Osteocyte (in vitro differentiated cells): ENCODE measurements at regions not wholly inside any gene's neighbourhood (a gene's known extent, or its start where the extent isn't known, plus 50 kb on each side); places are given as distances from the start of the nearest gene placed in this dataset.

Experiments used
- DNase-seq: peaks from one replicate; pipeline ENCODE4 v3.0.0; 2021; ENCODE audit warnings: mixed read lengths; ENCODE audit not compliant: unreplicated experiment; ENCODE audit errors: extremely low spot score
- H3K27ac Mint-ChIP-seq: one replicate; pipeline ENCODE4 v1.8.0; 2021; ENCODE audit warnings: mild to moderate bottlenecking, mixed read lengths; ENCODE audit not compliant: unreplicated experiment
- H3K27me3 Mint-ChIP-seq: one replicate; pipeline ENCODE4 v1.8.0; 2021; ENCODE audit warnings: mixed read lengths; ENCODE audit not compliant: unreplicated experiment
- H3K36me3 Mint-ChIP-seq: one replicate; pipeline ENCODE4 v1.8.0; 2021; ENCODE audit warnings: mixed read lengths; ENCODE audit not compliant: unreplicated experiment
- H3K4me1 Mint-ChIP-seq: one replicate; pipeline ENCODE4 v1.8.0; 2021; ENCODE audit warnings: mixed read lengths; ENCODE audit not compliant: unreplicated experiment
- H3K4me3 Mint-ChIP-seq: one replicate; pipeline ENCODE4 v1.8.0; 2021; ENCODE audit warnings: mild to moderate bottlenecking, moderate library complexity, mixed read lengths; ENCODE audit not compliant: unreplicated experiment
- H3K9me3 Mint-ChIP-seq: one replicate; pipeline ENCODE4 v1.8.0; 2021; ENCODE audit warnings: mixed read lengths; ENCODE audit not compliant: unreplicated experiment
- TF ChIP-seq, protein P1 (sequence below): fragments of 200-600 bp; sonication (generic); IDR thresholded peaks from 2 replicates; pipeline ENCODE4 v1.5.0; 2021; ENCODE audit warnings: antibody characterized with exemption, mild to moderate bottlenecking, moderate library complexity

DNA sequence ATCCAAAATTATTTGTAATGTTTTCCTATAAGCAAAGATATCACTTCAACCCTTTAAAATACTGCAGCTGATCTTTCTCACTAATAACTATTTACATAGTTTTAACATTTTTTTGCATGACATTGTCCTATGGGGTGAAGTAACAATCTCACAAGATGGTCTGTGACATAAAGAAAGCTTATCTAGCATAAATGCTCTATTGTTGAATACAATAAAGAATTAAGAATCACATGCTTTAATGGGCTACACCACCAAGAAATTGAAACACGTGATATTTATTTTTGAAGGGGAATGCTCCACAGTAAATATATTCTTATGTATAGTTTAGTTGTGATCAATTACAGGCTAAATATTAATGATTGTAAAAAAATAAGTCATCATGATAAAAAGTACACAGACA is 441.1 kb downstream of the PTH2R start:
- H3K4me1 Mint-ChIP-seq, result no peaks in the 10 kb centered on the region
- no peak overlapping the region for H3K4me3 Mint-ChIP-seq
- no peak for DNase-seq
- TF ChIP-seq, protein P1, sequence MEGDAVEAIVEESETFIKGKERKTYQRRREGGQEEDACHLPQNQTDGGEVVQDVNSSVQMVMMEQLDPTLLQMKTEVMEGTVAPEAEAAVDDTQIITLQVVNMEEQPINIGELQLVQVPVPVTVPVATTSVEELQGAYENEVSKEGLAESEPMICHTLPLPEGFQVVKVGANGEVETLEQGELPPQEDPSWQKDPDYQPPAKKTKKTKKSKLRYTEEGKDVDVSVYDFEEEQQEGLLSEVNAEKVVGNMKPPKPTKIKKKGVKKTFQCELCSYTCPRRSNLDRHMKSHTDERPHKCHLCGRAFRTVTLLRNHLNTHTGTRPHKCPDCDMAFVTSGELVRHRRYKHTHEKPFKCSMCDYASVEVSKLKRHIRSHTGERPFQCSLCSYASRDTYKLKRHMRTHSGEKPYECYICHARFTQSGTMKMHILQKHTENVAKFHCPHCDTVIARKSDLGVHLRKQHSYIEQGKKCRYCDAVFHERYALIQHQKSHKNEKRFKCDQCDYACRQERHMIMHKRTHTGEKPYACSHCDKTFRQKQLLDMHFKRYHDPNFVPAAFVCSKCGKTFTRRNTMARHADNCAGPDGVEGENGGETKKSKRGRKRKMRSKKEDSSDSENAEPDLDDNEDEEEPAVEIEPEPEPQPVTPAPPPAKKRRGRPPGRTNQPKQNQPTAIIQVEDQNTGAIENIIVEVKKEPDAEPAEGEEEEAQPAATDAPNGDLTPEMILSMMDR, result no peak
- peaks cover 24% of the 10 kb centered on the region for H3K9me3 Mint-ChIP-seq
- H3K27ac Mint-ChIP-seq, result no peak overlapping the region
- no peaks in the 10 kb centered on the region for H3K36me3 Mint-ChIP-seq
- H3K27me3 Mint-ChIP-seq, result no peaks in the 10 kb centered on the region

DNA sequence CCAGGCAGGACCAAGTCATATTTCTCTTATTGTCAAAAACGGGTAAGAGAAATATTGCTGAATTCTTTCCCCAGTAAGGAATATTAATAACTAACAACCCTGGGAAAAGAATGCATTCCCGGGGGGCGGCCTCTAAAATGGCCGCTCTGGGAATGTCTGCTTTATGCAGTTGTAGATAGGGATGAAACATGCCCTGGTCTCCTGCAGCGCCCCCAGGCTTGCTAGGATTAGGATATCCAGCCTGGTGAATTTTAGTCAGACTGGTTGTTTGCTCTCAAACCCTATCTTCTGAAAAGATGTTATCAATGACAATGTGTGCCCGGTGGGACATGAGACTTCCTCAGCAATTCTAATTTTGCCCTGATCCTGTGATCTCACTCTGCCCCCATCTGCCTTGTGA is 448.1 kb downstream of the PTH2R start:
- no peak overlapping the region for H3K27ac Mint-ChIP-seq
- H3K4me1 Mint-ChIP-seq, result no peaks in the 10 kb centered on the region
- H3K9me3 Mint-ChIP-seq, result peaks cover 42% of the 10 kb centered on the region
- no peak for DNase-seq
- H3K36me3 Mint-ChIP-seq, result no peaks in the 10 kb centered on the region
- no peak overlapping the region for H3K4me3 Mint-ChIP-seq
- no peaks in the 10 kb centered on the region for H3K27me3 Mint-ChIP-seq
- TF ChIP-seq, protein P1, result no peak

GRCh38 chr2:208867374-208867773 is 460.8 kb downstream of the PTH2R start:
- TF ChIP-seq, protein P1, result no peak
- no peak for DNase-seq
- H3K4me3 Mint-ChIP-seq, result no peak overlapping the region
- H3K36me3 Mint-ChIP-seq, result no peaks in the 10 kb centered on the region
- peaks cover 18% of the 10 kb centered on the region for H3K9me3 Mint-ChIP-seq
- H3K27me3 Mint-ChIP-seq, result no peaks in the 10 kb centered on the region
- no peak overlapping the region for H3K27ac Mint-ChIP-seq
- no peaks in the 10 kb centered on the region for H3K4me1 Mint-ChIP-seq

- no peak overlapping the region for H3K27ac Mint-ChIP-seq
- no peaks in the 10 kb centered on the region for H3K36me3 Mint-ChIP-seq
- H3K4me3 Mint-ChIP-seq, result no peak overlapping the region
- TF ChIP-seq, protein P1, result no peak
- DNase-seq, result no peak
- H3K4me1 Mint-ChIP-seq, result no peaks in the 10 kb centered on the region
- peaks cover 25% of the 10 kb centered on the region for H3K9me3 Mint-ChIP-seq
- H3K27me3 Mint-ChIP-seq, result no peaks in the 10 kb centered on the region
Observed at GRCh38 chr2:208872591-208872990, 466.0 kb downstream of the PTH2R start.

GRCh38 chr2:208879666-208880065 is 473.1 kb downstream of the PTH2R start:
- H3K36me3 Mint-ChIP-seq, result no peaks in the 10 kb centered on the region
- H3K4me3 Mint-ChIP-seq, result no peak overlapping the region
- H3K27ac Mint-ChIP-seq, result no peak overlapping the region
- no peak for DNase-seq
- peaks cover 16% of the 10 kb centered on the region for H3K9me3 Mint-ChIP-seq
- TF ChIP-seq, protein P1, result no peak
- H3K4me1 Mint-ChIP-seq, result no peaks in the 10 kb centered on the region
- no peaks in the 10 kb centered on the region for H3K27me3 Mint-ChIP-seq
